GM21717 (cell line): ENCODE measurements at regions not wholly inside any gene's neighbourhood (a gene's known extent, or its start where the extent isn't known, plus 50 kb on each side); places are given as distances from the start of the nearest gene placed in this dataset.

ENCODE experiments used
- ATAC-seq: cut with Tn5 transposase; IDR thresholded peaks from one replicate; pipeline ENCODE4 v1.9.1; 2021; ENCODE audit warnings: mild to moderate bottlenecking, moderate library complexity; ENCODE audit not compliant: unreplicated experiment

- no peak for ATAC-seq
Observed at GRCh38 chr16:86207350-86207749, 303.0 kb upstream of the FOXF1 start.

GRCh38 chr16:86209202-86209601, 301.1 kb upstream of the FOXF1 start:
- ATAC-seq, result no peak

GRCh38 chr16:86210403-86211193, 299.7 kb upstream of the FOXF1 start:
- no peak for ATAC-seq

GRCh38 chr16:86211265-86211664, 299.1 kb upstream of the FOXF1 start:
- ATAC-seq, result no peak

- no peak for ATAC-seq
Observed at GRCh38 chr16:86211800-86212199, 298.5 kb upstream of the FOXF1 start.

GRCh38 chr16:86212706-86213436, 297.5 kb upstream of the FOXF1 start:
- ATAC-seq, result no peak

GRCh38 chr16:86213437-86214205, 296.7 kb upstream of the FOXF1 start:
- ATAC-seq, result no peak

- no peak for ATAC-seq
Observed at GRCh38 chr16:86214326-86215232, 295.7 kb upstream of the FOXF1 start.

- no peak for ATAC-seq
Observed at GRCh38 chr16:86215233-86215978, 294.9 kb upstream of the FOXF1 start.

GRCh38 chr16:86215979-86216585, 294.2 kb upstream of the FOXF1 start:
- ATAC-seq, result no peak

- no peak for ATAC-seq
Observed at GRCh38 chr16:86216591-86216990, 293.7 kb upstream of the FOXF1 start.

GRCh38 chr16:86217001-86217890, 293.1 kb upstream of the FOXF1 start:
- no peak for ATAC-seq

- ATAC-seq, result no peak
Observed at GRCh38 chr16:86217891-86218270, 292.4 kb upstream of the FOXF1 start.

- no peak for ATAC-seq
Observed at GRCh38 chr16:86218479-86219170, 291.7 kb upstream of the FOXF1 start.

- no peak for ATAC-seq
Observed at GRCh38 chr16:86219655-86220445, 290.5 kb upstream of the FOXF1 start.

GRCh38 chr16:86220561-86220960, 289.8 kb upstream of the FOXF1 start:
- ATAC-seq, result no peak

- no peak for ATAC-seq
Observed at GRCh38 chr16:86221085-86221484, 289.2 kb upstream of the FOXF1 start.
